ENCODE measurements at regions not wholly inside any gene's neighbourhood (a gene's known extent, or its start where the extent isn't known, plus 50 kb on each side); places are given as distances from the start of the nearest gene placed in this dataset.
"Not testable (repeated sequence)": the region's sequence is repeated elsewhere in the genome, so short reads cannot be mapped to it uniquely, and the experiment has no call there.

DNA sequence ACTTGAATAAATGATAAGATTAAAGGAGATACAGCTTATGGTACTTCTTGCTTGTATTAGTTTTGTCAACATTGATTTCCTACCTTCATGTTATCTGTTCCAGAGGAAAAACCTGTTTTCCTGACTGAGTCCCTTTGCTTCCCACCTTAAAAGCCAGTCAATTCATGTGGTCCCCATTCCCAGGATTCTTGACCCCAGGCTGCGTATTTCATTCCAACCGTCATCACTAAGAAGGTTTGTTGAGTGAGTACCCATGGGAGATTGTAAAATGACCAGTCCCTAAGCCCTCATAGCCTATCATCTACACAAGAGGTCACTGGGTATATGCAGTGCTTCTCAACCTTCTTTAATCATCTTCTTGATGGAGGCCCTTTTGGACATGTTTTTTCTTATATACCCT, 52.2 kb downstream of the BEX3 start:
- no peak for DNase-seq (ENCODE audit: extremely low read depth, low read depth)

DNA sequence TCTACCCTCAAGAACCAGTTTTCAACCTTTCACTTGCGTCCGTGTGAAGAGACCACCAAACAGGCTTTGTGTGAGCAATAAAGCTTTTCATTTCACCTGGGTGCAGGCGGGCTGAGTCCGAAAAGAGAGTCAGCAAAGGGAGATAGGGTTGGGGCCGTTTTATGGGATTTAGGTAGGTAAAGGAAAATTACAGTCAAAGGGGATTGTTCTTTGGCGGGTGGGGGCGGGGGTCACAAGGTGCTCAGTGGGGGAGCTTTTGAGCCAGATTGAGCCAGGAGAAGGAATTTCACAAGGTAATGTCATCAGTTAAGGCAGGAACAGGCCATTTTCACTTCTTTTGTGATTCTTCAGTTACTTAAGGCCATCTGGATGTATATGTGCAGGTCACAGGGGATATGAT, 52.7 kb downstream of the BEX3 start:
- DNase-seq (ENCODE audit: extremely low read depth, low read depth): not testable (repeated sequence)

- DNase-seq (ENCODE audit: extremely low read depth, low read depth): peak; percentile 26
Measured at GRCh38 chrX:103431316-103431715, 55.0 kb downstream of the BEX3 start.

- DNase-seq (ENCODE audit: extremely low read depth, low read depth): not testable (repeated sequence)
Measured at GRCh38 chrX:103432841-103433240, 56.5 kb downstream of the BEX3 start.

DNA sequence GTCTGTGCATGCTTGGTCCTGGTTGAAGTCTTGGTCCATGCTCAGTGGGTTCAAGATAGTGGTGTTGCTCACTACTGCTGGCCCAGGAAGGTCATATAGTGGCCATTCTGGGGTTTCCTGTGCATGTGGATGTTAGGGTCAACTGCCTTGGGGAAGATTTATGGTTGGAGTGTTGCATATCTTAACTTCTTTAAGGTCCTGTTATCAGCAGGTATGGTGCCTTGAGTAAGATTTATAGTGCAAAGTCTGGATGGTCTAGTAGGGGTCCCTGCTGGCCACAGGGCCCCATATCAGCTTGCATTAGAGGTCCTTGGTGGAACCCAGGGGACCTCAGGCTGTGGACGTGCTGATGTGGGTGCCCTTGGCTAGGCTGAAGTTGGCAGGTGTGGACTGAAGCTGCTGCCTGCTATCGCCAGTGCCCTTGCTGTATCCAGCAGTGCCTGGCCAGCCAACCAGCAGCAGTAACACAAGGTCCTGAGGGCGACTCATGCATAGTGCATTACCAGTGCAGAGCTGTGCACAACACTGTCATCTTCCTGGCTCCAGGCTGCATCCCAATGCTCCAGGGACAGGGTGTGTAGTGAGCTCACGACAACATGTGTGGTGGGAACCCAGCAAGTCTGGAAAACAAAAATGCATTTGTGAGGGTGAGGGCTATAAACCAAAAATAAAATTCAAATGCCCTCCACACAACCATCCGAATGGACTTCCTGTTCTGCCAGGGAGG, 61.0 kb downstream of the BEX3 start:
- no peak for DNase-seq (ENCODE audit: extremely low read depth, low read depth)

GRCh38 chrX:103439161-103439560, 62.8 kb downstream of the BEX3 start:
- no peak for DNase-seq (ENCODE audit: extremely low read depth, low read depth)

DNA sequence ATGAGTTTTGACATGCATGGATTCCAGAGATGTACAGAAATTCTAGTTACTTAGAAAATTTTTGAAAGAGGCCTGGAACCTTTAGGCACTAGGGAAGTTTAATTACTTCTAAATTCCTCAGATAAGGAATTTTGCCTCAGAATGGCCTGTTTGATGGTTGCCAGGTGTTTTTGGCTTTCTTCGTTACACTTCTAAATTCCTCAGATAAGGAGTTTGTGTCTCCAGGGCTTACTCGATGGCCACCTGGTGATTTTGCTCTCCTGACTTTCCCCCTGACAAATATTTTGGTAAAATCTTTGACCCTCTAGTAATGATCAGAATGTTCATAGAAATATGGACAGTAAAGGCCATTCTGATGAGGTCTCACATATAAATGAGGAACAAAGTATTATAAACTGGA, 64.3 kb downstream of the BEX3 start:
- DNase-seq (ENCODE audit: extremely low read depth, low read depth): no peak

- DNase-seq (ENCODE audit: extremely low read depth, low read depth): no peak
Measured at GRCh38 chrX:103441878-103442535, 65.7 kb downstream of the BEX3 start.

GRCh38 chrX:103442536-103442901, 66.2 kb downstream of the BEX3 start:
- no peak for DNase-seq (ENCODE audit: extremely low read depth, low read depth)

DNA sequence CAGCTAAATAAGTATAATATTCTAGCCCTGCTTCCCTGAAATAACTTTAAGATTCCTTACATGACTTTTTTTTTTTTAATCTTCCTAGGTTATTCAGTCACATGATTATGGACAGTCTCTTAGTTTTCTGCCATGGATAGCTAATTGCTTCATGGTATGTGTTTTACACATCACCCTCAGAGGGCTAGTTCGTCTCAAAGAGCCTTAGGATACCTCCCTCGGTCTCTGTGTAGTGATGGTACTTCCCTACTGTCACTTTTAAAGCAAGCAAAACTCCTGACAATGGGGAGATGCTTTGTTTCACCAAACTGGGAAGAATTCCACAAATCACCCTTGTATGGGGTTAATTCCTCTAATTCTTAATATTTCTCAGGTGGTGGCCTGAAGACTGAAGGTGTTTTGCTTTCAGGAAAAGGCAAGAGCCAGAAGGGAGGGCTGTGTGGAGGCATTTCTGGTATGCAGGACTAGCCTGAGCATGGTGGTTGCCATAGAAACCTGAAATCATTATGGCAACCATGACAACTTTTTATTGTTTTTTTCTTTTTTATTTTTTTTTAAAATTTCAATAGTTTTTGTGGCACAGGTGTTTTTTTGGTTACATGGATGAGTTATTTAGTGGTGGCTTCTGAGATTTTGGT, 70.4 kb downstream of the BEX3 start:
- DNase-seq (ENCODE audit: extremely low read depth, low read depth): no peak
